Parathyroid adenoma (tissue), 2 donors: ENCODE measurements at regions not wholly inside any gene's neighbourhood (a gene's known extent, or its start where the extent isn't known, plus 50 kb on each side); places are given as distances from the start of the nearest gene placed in this dataset.

Experiments used
- H2AFZ ChIP-seq: fragments of 300-600 bp; sonication (generic); one replicate; pipeline ENCODE4 v1.7.0; 2017; ENCODE audit warnings: antibody characterized with exemption, mild to moderate bottlenecking
- H3K27ac ChIP-seq: fragments of 300-600 bp; sonication (generic); one replicate; pipeline ENCODE4 v1.7.0; 2017
- H3K27me3 ChIP-seq: fragments of 300-600 bp; sonication (generic); one replicate; pipeline ENCODE4 v1.7.0; 2017; ENCODE audit warnings: low read length; ENCODE audit not compliant: control insufficient read depth, insufficient read depth
- H3K36me3 ChIP-seq: fragments of 300-600 bp; sonication (generic); one replicate; pipeline ENCODE4 v1.7.0; 2017; ENCODE audit warnings: low read length; ENCODE audit not compliant: control insufficient read depth, insufficient read depth
- H3K4me1 ChIP-seq: fragments of 300-600 bp; sonication (generic); one replicate; pipeline ENCODE4 v1.7.0; 2017; ENCODE audit warnings: control low read depth
- H3K4me2 ChIP-seq: fragments of 300-600 bp; sonication (generic); one replicate; pipeline ENCODE4 v1.7.0; 2017; ENCODE audit warnings: low read length
- H3K4me3 ChIP-seq: fragments of 300-600 bp; sonication (generic); one replicate; pipeline ENCODE4 v1.7.0; 2017; ENCODE audit warnings: low read depth, low read length
- H3K79me2 ChIP-seq: fragments of 300-600 bp; sonication (generic); one replicate; pipeline ENCODE4 v1.7.0; 2017; ENCODE audit warnings: control low read depth
- H3K9ac ChIP-seq: fragments of 300-600 bp; sonication (generic); one replicate; pipeline ENCODE4 v1.7.0; 2017; ENCODE audit warnings: mild to moderate bottlenecking
- H3K9me3 ChIP-seq: fragments of 300-600 bp; sonication (generic); one replicate; pipeline ENCODE4 v1.7.0; 2017; ENCODE audit warnings: low read length; ENCODE audit not compliant: control insufficient read depth
- TF ChIP-seq, protein P1 (sequence below): fragments of 300-600 bp; sonication (generic); IDR thresholded peaks from one replicate; pipeline ENCODE4 v1.7.0; 2017; ENCODE audit warnings: antibody characterized with exemption, mild to moderate bottlenecking
- donor health status: primary hyperparathyroidism.

DNA sequence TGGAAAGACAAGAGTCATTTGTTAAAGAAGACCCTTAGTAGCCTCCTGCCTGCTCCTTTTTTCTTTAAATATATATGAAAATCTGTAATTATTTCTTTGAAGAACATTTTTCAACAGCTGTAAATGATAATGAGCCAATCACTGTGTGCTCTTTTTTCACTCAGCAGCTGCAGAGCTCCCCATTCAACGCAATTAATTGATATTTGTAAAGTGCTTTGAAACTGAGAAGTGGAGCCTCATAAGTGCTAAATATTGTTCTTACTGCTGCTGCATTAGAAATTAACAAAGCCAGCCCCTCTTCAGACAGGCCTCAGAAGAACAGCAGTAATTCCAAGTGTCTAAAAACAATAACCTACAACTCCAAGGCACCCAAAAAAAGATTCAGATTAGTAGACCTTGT lies 224.3 kb downstream of the GXYLT1 start:
- H3K27me3 ChIP-seq, result no peaks in the 10 kb centered on the region
- H3K9ac ChIP-seq, result no peak overlapping the region
- H3K4me2 ChIP-seq, result no peak overlapping the region
- H3K27ac ChIP-seq, result no peak overlapping the region
- H3K9me3 ChIP-seq, result no peaks in the 10 kb centered on the region
- no peaks in the 10 kb centered on the region for H3K36me3 ChIP-seq
- no peaks in the 10 kb centered on the region for H3K4me1 ChIP-seq
- no peak overlapping the region for H3K4me3 ChIP-seq
- TF ChIP-seq, protein P1, sequence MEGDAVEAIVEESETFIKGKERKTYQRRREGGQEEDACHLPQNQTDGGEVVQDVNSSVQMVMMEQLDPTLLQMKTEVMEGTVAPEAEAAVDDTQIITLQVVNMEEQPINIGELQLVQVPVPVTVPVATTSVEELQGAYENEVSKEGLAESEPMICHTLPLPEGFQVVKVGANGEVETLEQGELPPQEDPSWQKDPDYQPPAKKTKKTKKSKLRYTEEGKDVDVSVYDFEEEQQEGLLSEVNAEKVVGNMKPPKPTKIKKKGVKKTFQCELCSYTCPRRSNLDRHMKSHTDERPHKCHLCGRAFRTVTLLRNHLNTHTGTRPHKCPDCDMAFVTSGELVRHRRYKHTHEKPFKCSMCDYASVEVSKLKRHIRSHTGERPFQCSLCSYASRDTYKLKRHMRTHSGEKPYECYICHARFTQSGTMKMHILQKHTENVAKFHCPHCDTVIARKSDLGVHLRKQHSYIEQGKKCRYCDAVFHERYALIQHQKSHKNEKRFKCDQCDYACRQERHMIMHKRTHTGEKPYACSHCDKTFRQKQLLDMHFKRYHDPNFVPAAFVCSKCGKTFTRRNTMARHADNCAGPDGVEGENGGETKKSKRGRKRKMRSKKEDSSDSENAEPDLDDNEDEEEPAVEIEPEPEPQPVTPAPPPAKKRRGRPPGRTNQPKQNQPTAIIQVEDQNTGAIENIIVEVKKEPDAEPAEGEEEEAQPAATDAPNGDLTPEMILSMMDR, result no peak
- H2AFZ ChIP-seq, result no peak overlapping the region
- H3K79me2 ChIP-seq, result no peaks in the 10 kb centered on the region

DNA sequence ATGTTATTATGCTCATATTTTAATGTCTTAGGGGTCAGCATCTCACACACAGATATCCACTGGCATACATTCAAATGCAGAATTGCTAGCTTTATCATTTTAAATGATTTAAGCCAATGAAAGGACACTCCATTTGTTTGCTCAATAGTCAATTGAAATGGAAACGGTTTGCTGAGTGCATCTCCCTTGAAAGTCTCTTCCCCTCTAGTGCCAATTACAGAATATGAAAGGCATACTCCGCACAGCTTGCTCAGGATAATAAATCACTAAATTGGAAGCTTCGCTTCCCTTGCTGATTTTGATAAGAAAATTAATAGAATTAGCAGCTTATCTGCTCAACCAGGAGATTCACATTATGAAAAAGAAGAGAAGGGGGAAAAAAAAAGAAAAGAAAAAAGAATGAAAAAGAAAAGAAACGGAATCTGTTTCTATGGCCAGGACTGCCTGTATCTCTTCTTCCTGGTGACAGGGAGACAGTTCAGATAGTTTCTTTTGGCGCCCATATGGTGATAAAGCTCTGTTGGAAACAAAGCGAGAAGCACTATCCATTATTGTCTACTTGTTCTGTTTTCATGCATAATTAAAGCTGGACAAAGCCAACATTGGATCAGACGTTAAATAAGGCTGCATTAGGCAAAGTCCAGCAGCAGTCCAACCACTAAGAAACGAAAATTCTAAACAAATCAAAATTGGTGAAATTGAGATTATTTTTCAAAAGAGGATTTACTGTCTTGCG lies 225.0 kb downstream of the GXYLT1 start:
- Histone ChIP-seq H3K36me3 (no peaks in the 10 kb centered on the region), H3K4me2 (no peak overlapping the region), H3K4me1 (no peaks in the 10 kb centered on the region), H3K27me3 (no peaks in the 10 kb centered on the region), H3K9me3 (no peaks in the 10 kb centered on the region), H3K9ac (no peak overlapping the region), H2AFZ (no peak overlapping the region), H3K79me2 (no peaks in the 10 kb centered on the region), H3K4me3 (no peak overlapping the region), H3K27ac (no peak overlapping the region)
- TF ChIP-seq, protein P1, result no peak

DNA sequence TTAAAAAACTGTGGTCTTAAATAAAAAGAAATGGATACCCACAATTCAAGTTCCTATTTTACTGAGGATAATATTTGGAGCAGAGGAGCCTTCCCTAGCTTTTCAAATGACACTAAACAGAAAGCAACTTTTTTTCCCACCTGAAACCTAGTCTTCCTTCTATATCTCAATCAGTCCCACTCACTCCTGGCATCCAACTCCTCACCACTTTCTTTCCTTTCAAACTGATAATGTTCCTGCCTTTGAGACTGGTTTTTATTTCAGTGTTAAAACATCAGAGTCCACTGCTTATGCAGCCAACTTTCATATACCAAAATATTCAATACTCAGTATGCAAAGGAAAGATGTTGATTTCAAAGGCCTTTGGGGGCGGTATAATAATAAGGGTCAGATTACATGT lies 225.6 kb downstream of the GXYLT1 start:
- Histone ChIP-seq H3K36me3 (no peaks in the 10 kb centered on the region), H3K4me2 (no peak overlapping the region), H3K9me3 (no peaks in the 10 kb centered on the region), H3K4me3 (no peak overlapping the region), H3K27me3 (no peaks in the 10 kb centered on the region), H3K27ac (no peak overlapping the region), H3K4me1 (no peaks in the 10 kb centered on the region), H2AFZ (no peak overlapping the region), H3K9ac (no peak overlapping the region), H3K79me2 (no peaks in the 10 kb centered on the region)
- TF ChIP-seq, protein P1, result no peak

DNA sequence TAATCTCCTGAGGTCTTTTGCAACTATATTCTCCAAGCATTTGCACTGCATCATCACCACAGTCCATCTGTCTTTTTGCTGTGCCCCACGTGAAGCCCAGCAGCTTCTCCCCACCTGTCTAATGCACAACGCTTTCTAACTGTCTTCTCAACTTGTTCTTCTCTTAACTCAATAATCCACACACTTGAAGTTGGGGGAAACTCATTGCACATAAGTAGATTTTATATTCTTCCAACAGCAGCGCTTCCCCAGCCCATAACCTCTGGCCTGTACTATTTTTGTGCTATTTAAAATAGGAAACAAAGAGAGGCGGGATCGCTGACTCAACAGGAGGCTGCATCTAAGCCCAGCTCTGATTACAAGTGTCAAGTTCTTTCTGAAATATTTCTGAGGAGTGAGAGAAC lies 226.7 kb downstream of the GXYLT1 start:
- TF ChIP-seq, protein P1, result no peak
- Histone ChIP-seq H3K27ac (no peak overlapping the region), H3K4me2 (no peak overlapping the region), H3K36me3 (no peaks in the 10 kb centered on the region), H3K79me2 (no peaks in the 10 kb centered on the region), H3K9me3 (no peaks in the 10 kb centered on the region), H3K4me1 (no peaks in the 10 kb centered on the region), H2AFZ (no peak overlapping the region), H3K9ac (no peak overlapping the region), H3K4me3 (no peak overlapping the region), H3K27me3 (no peaks in the 10 kb centered on the region)

DNA sequence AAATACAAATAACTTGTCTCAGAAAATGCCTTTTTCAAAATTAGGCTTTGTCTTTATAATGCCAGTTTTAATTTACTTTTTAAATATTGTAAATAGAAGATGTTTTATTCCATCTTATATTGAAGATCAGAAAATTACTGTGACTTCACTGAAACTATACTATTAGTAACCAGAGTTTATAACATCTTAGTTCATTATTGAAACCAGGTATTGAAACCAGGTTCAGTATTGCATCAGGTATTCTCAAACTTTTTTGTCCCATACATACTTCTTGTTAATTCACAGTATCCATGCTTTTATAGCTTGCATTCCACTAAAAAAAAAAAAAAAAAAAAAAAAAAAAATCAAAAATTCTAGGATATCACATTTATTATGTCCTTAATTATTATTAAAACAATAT lies 227.5 kb downstream of the GXYLT1 start:
- Histone ChIP-seq H3K4me3 (no peak overlapping the region), H3K9ac (no peak overlapping the region), H3K27me3 (no peaks in the 10 kb centered on the region), H2AFZ (no peak overlapping the region), H3K27ac (no peak overlapping the region), H3K36me3 (no peaks in the 10 kb centered on the region), H3K4me1 (no peaks in the 10 kb centered on the region), H3K9me3 (no peaks in the 10 kb centered on the region), H3K4me2 (no peak overlapping the region), H3K79me2 (no peaks in the 10 kb centered on the region)
- TF ChIP-seq, protein P1, result no peak
